Ovary (tissue), 3 donors: ENCODE measurements at regions not wholly inside any gene's neighbourhood (a gene's known extent, or its start where the extent isn't known, plus 50 kb on each side); places are given as distances from the start of the nearest gene placed in this dataset.

ENCODE experiments used
- EP300 ChIP-seq: sonication (generic); formaldehyde crosslinking; IDR thresholded peaks from one replicate; pipeline ENCODE4 v1.6.1; 2017; ENCODE audit warnings: antibody characterized with exemption
- POLR2A ChIP-seq: fragments of 450-650 bp; IDR thresholded peaks from one replicate; pipeline ENCODE4 v1.6.1; 2017; ENCODE audit warnings: antibody characterized with exemption, mild to moderate bottlenecking, moderate library complexity
- TF ChIP-seq, protein P1 (sequence below), 3 donors: fragments of 450-650 bp in 2 of 3; fragments of 200-600 bp in 1 of 3; IDR thresholded peaks; one replicate each; pipeline versions ENCODE4 v1.5.1 to v1.8.0; 2016 to 2022; ENCODE audit warnings: antibody characterized with exemption in 3 of 3, mild to moderate bottlenecking in 1 of 3
- donor health status: DM: no; HTN: no; CAD: no.

DNA sequence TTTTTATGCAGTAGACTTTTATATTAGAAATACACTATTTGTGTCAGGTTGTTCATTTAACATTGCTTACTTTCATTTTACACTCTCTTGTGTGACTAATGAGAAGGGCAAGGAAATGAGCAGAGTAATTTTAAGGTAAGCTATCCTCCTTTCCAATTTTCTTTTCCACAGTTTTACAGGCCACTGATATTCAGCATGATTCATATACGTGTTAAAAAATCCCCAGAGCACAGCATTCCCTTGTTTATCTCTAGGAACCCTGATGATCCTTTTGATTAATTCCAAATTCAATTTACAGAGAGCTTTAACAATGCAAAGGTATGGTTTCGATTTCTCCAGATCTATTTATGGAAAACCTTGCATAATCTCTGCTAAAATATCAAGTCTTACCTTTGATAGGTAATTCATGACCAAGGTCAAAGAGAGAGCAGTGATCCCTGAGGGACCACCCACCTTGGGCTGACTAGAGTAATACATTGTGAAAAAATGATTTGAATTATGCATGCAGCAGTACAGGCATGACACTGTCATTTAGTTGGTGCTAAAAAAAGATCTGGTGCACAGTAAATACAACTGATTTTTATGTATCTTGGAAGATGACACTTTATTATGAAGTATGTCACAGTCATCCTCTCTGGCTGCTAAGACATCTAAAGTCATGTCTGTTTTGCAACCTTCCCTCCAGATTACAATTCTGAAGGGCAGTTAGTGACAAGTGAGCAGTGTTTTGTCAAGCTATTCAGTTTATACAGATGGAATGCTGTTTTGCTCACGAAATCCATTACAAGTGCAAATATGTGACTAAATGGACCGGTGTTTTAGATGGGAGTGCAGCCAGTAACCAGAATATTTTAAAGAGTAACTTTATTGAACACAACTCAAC, 736.6 kb downstream of the EPHA7 start:
- TF ChIP-seq EP300 (no peak), POLR2A (no peak)
- TF ChIP-seq, protein P1, sequence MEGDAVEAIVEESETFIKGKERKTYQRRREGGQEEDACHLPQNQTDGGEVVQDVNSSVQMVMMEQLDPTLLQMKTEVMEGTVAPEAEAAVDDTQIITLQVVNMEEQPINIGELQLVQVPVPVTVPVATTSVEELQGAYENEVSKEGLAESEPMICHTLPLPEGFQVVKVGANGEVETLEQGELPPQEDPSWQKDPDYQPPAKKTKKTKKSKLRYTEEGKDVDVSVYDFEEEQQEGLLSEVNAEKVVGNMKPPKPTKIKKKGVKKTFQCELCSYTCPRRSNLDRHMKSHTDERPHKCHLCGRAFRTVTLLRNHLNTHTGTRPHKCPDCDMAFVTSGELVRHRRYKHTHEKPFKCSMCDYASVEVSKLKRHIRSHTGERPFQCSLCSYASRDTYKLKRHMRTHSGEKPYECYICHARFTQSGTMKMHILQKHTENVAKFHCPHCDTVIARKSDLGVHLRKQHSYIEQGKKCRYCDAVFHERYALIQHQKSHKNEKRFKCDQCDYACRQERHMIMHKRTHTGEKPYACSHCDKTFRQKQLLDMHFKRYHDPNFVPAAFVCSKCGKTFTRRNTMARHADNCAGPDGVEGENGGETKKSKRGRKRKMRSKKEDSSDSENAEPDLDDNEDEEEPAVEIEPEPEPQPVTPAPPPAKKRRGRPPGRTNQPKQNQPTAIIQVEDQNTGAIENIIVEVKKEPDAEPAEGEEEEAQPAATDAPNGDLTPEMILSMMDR (IDR thresholded peaks at IDR 0.05): no peak
